Astrocyte (in vitro differentiated cells and primary cell): ENCODE measurements at regions not wholly inside any gene's neighbourhood (a gene's known extent, or its start where the extent isn't known, plus 50 kb on each side); places are given as distances from the start of the nearest gene placed in this dataset.

Experiments
- DNase-seq: peaks from one replicate; pipeline ENCODE4 v3.0.0-alpha.2; 2010; ENCODE audit warnings: low read depth
- FAIRE-seq: peaks from 2 replicates; lab custom pipeline; 2011; peaks lifted over from hg19 to GRCh38; lab: Jason Lieb, UNC
- H2AFZ ChIP-seq: 2 replicates; pipeline ENCODE4 v1.6.0; 2012; ENCODE audit warnings: low read depth, low read length, inconsistent platforms
- H3K27ac ChIP-seq: 2 replicates; pipeline ENCODE4 v1.5.1; 2011; ENCODE audit warnings: low read depth, low read length, inconsistent platforms
- H3K27me3 ChIP-seq: 2 replicates; pipeline ENCODE4 v1.6.0; 2011; ENCODE audit warnings: low read length, inconsistent platforms; ENCODE audit not compliant: insufficient read depth
- H3K36me3 ChIP-seq: 2 replicates; pipeline ENCODE4 v1.5.1; 2011; ENCODE audit warnings: low read length, inconsistent platforms; ENCODE audit not compliant: insufficient read depth
- H3K4me1 ChIP-seq: 2 replicates; pipeline ENCODE4 v1.5.1; 2011; ENCODE audit warnings: low read length, inconsistent platforms; ENCODE audit not compliant: insufficient read depth
- H3K4me2 ChIP-seq: 2 replicates; pipeline ENCODE4 v1.6.0; 2012; ENCODE audit warnings: low read length, inconsistent platforms
- H3K4me3 ChIP-seq: 2 replicates; pipeline ENCODE4 v1.5.1; 2011; ENCODE audit warnings: low read depth, mild to moderate bottlenecking, low read length, inconsistent platforms; ENCODE audit not compliant: insufficient read depth
- H3K79me2 ChIP-seq: 2 replicates; pipeline ENCODE4 v1.6.0; 2012; ENCODE audit warnings: mild to moderate bottlenecking, low read length, inconsistent platforms; ENCODE audit not compliant: insufficient read depth
- H3K9ac ChIP-seq: 2 replicates; pipeline ENCODE4 v1.6.0; 2012; ENCODE audit warnings: mild to moderate bottlenecking, low read length, inconsistent platforms
- H3K9me3 ChIP-seq: 2 replicates; pipeline ENCODE4 v1.5.1; 2012; ENCODE audit warnings: low read depth, mild to moderate bottlenecking, low read length, inconsistent platforms; ENCODE audit not compliant: insufficient read depth
- H4K20me1 ChIP-seq: 2 replicates; pipeline ENCODE4 v1.6.0; 2012; ENCODE audit warnings: low read length, inconsistent platforms; ENCODE audit not compliant: insufficient read depth
- H3K27ac Mint-ChIP-seq: one replicate; pipeline ENCODE4 v1.8.0; 2021; ENCODE audit warnings: mild to moderate bottlenecking, mixed read lengths; ENCODE audit not compliant: unreplicated experiment
- H3K27me3 Mint-ChIP-seq: one replicate; pipeline ENCODE4 v1.8.0; 2021; ENCODE audit warnings: low read depth, mixed read lengths; ENCODE audit not compliant: unreplicated experiment
- H3K36me3 Mint-ChIP-seq: one replicate; pipeline ENCODE4 v1.8.0; 2021; ENCODE audit warnings: low read depth, mixed read lengths; ENCODE audit not compliant: unreplicated experiment
- H3K4me1 Mint-ChIP-seq: one replicate; pipeline ENCODE4 v1.8.0; 2021; ENCODE audit warnings: low read depth, mixed read lengths; ENCODE audit not compliant: unreplicated experiment
- H3K4me3 Mint-ChIP-seq: one replicate; pipeline ENCODE4 v1.8.0; 2021; ENCODE audit warnings: mild to moderate bottlenecking, moderate library complexity, mixed read lengths; ENCODE audit not compliant: unreplicated experiment
- H3K9me3 Mint-ChIP-seq: one replicate; pipeline ENCODE4 v1.8.0; 2021; ENCODE audit warnings: mild to moderate bottlenecking, mixed read lengths; ENCODE audit not compliant: unreplicated experiment
- EZH2 ChIP-seq: IDR thresholded peaks from 2 replicates; pipeline ENCODE4 v1.6.1; 2012; ENCODE audit warnings: mild to moderate bottlenecking, low read length, inconsistent platforms; ENCODE audit not compliant: insufficient read depth
- TF ChIP-seq, protein P1 (sequence below): IDR thresholded peaks from 2 replicates; pipeline ENCODE4 v1.5.1; 2011; ENCODE audit warnings: low read depth, mild to moderate bottlenecking, inconsistent platforms, low read length, moderate library complexity; ENCODE audit not compliant: insufficient read depth

DNA sequence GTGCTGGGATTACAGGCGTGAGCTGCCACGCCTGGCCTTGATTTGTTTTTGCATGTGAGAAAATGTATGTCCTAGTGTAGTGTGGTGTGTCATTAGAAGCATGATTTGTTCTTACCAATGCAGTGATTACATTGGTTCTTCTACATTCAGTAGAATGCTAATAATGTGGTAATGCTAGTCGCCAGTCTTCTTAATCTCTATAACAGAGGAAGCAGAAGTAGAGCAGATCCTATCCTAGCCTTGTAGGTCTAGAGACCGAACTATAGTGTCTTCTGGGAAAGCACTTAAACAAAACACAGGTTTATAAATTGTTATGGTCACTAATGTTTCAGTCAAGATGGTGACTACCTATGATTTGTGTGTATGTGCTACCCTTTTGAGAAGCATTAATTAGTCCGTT, 197.5 kb upstream of the DMRT1 start:
- H3K36me3 ChIP-seq: no peaks in the 10 kb centered on the region
- Mint-ChIP-seq H3K27ac (no peak overlapping the region), H3K9me3 (no peaks in the 10 kb centered on the region), H3K4me1 (no peaks in the 10 kb centered on the region), H3K27me3 (no peaks in the 10 kb centered on the region), H3K4me3 (no peak overlapping the region), H3K36me3 (no peaks in the 10 kb centered on the region)
- no peak overlapping the region for H3K27ac ChIP-seq
- TF ChIP-seq, protein P1, sequence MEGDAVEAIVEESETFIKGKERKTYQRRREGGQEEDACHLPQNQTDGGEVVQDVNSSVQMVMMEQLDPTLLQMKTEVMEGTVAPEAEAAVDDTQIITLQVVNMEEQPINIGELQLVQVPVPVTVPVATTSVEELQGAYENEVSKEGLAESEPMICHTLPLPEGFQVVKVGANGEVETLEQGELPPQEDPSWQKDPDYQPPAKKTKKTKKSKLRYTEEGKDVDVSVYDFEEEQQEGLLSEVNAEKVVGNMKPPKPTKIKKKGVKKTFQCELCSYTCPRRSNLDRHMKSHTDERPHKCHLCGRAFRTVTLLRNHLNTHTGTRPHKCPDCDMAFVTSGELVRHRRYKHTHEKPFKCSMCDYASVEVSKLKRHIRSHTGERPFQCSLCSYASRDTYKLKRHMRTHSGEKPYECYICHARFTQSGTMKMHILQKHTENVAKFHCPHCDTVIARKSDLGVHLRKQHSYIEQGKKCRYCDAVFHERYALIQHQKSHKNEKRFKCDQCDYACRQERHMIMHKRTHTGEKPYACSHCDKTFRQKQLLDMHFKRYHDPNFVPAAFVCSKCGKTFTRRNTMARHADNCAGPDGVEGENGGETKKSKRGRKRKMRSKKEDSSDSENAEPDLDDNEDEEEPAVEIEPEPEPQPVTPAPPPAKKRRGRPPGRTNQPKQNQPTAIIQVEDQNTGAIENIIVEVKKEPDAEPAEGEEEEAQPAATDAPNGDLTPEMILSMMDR: no peak
- TF ChIP-seq EZH2: no peak
- H3K4me1 ChIP-seq: no peaks in the 10 kb centered on the region
- DNase-seq (no peak), FAIRE-seq (no peak)
- no peak overlapping the region for H2AFZ ChIP-seq
- no peaks in the 10 kb centered on the region for H3K79me2 ChIP-seq
- no peaks in the 10 kb centered on the region for H3K27me3 ChIP-seq
- no peak overlapping the region for H3K9ac ChIP-seq
- no peaks in the 10 kb centered on the region for H3K9me3 ChIP-seq
- no peak overlapping the region for H3K4me3 ChIP-seq
- H4K20me1 ChIP-seq: no peaks in the 10 kb centered on the region
- H3K4me2 ChIP-seq: no peak overlapping the region

DNA sequence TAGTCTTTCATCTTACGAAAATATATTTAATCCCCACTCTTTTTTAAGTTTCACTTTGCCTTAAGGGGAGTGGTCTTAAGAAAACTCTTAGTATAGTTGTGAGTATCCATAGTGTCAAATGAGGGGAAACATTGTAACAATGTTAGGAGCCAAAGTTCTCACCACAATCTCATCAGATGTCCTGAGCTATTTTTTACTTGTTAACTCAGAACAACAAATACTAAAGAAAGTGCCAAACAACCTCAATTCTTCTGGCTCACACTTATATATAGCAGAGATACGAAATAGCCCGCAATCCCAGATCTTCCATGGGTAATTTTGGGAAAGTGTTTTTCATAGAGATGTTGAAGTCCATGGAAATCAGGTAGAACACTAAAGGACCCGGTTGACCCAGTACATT, 194.0 kb upstream of the DMRT1 start:
- no peak overlapping the region for H2AFZ ChIP-seq

More for the DNA sequence above, 194.0 kb upstream of the DMRT1 start:
- DNase-seq (no peak), FAIRE-seq (peak; percentile 13)
- Histone ChIP-seq H3K9me3 (no peaks in the 10 kb centered on the region), H3K27ac (no peak overlapping the region), H3K36me3 (no peaks in the 10 kb centered on the region), H4K20me1 (no peaks in the 10 kb centered on the region), H3K4me1 (no peaks in the 10 kb centered on the region), H3K9ac (no peak overlapping the region), H3K27me3 (no peaks in the 10 kb centered on the region), H3K4me2 (no peak overlapping the region), H3K4me3 (no peak overlapping the region), H3K79me2 (no peaks in the 10 kb centered on the region)
- TF ChIP-seq, protein P1: no peak
- no peak for TF ChIP-seq EZH2
- Mint-ChIP-seq H3K9me3 (no peaks in the 10 kb centered on the region), H3K27ac (no peak overlapping the region), H3K4me3 (no peak overlapping the region), H3K4me1 (peaks cover 14% of the 10 kb centered on the region), H3K27me3 (no peaks in the 10 kb centered on the region), H3K36me3 (no peaks in the 10 kb centered on the region)
